GM23338 (cell line): ENCODE measurements at regions not wholly inside any gene's neighbourhood (a gene's known extent, or its start where the extent isn't known, plus 50 kb on each side); places are given as distances from the start of the nearest gene placed in this dataset.

Experiments
- EZH2 ChIP-seq: fragments of 200-600 bp; sonication (generic); IDR thresholded peaks from one replicate; pipeline ENCODE4 v1.8.0; 2017; ENCODE audit warnings: antibody characterized with exemption, mild to moderate bottlenecking, low read depth; ENCODE audit not compliant: unreplicated experiment
- JUNB ChIP-seq: IDR thresholded peaks from one replicate; pipeline ENCODE4 v1.6.1; 2016; ENCODE audit warnings: antibody characterized with exemption; ENCODE audit not compliant: unreplicated experiment
- POLR2AphosphoS5 ChIP-seq: IDR thresholded peaks from 2 replicates; pipeline ENCODE4 v1.6.1; 2016; ENCODE audit warnings: antibody characterized with exemption, low read depth
- ZNF114 ChIP-seq: fragments of 250-450 bp; sonication (Bioruptor Pico); IDR thresholded peaks from 2 replicates; pipeline ENCODE4 v1.5.0; 2020; ENCODE audit warnings: mild to moderate bottlenecking, moderate library complexity
- TF ChIP-seq, protein P1 (sequence below), 2 experiments: fragments of 200-600 bp in 1 of 2; sonication (generic) in 1 of 2; conservative IDR thresholded peaks; 2 replicates each; pipeline versions ENCODE4 v1.5.1 to v1.6.1; 2016 to 2017; ENCODE audit warnings: antibody characterized with exemption in 2 of 2, low read depth in 2 of 2, mild to moderate bottlenecking in 2 of 2, moderate library complexity in 1 of 2

DNA sequence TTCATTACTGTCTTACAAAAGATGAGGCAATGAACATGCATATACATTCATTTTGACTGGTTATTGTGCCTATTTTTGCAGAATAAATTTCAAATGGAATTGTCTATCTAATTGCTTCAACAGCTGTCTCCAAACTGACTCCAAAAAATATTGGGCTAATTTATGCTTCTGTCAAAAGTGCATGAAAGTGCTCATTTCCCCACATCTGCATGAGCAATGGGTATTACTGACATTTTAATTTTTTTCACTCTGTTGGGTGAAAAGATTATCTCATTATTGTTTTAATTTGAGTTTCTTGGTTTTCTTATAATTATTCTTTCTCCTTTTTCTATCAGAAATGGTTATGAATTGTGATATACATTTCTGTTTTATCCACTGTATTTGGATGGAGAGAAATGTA lies 404.2 kb downstream of the QKI start:
- TF ChIP-seq, protein P1, sequence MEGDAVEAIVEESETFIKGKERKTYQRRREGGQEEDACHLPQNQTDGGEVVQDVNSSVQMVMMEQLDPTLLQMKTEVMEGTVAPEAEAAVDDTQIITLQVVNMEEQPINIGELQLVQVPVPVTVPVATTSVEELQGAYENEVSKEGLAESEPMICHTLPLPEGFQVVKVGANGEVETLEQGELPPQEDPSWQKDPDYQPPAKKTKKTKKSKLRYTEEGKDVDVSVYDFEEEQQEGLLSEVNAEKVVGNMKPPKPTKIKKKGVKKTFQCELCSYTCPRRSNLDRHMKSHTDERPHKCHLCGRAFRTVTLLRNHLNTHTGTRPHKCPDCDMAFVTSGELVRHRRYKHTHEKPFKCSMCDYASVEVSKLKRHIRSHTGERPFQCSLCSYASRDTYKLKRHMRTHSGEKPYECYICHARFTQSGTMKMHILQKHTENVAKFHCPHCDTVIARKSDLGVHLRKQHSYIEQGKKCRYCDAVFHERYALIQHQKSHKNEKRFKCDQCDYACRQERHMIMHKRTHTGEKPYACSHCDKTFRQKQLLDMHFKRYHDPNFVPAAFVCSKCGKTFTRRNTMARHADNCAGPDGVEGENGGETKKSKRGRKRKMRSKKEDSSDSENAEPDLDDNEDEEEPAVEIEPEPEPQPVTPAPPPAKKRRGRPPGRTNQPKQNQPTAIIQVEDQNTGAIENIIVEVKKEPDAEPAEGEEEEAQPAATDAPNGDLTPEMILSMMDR (conservative IDR thresholded peaks at IDR 0.05; ENCODE audit: low read depth in 2 of 2): no peak
- TF ChIP-seq EZH2 (no peak), ZNF114 (CRISPR knock-in tag) (no peak), POLR2AphosphoS5 (no peak), JUNB (no peak)
